A549 (cell line): ENCODE measurements at regions not wholly inside any gene's neighbourhood (a gene's known extent, or its start where the extent isn't known, plus 50 kb on each side); places are given as distances from the start of the nearest gene placed in this dataset.

ENCODE experiments used
- ATAC-seq, 2 experiments: fragments of 200-7000 bp in 1 of 2; fragments of >200 bp in 1 of 2; cut with Nextera tagmentation in 1 of 2; cut with Tn5 transposase in 1 of 2; 3 replicates each; pipeline versions ENCODE4 v1.8.0 to v1.9.1; 2018 to 2020; ENCODE audit warnings: mild to moderate bottlenecking in 1 of 2, moderate library complexity in 1 of 2
- CTCF ChIA-PET: fragments of 300-600 bp; sonication (Branson Sonifier 250); formaldehyde crosslinking; extraction: SDS; loops from one replicate; lab custom pipeline; 2021; ENCODE audit warnings: antibody characterized with exemption, inconsistent platforms; lab: Yijun Ruan, JAX
- POLR2A ChIA-PET: fragments of 350-600 bp; formaldehyde crosslinking; extraction: SDS; loops from one replicate; lab custom pipeline; 2021; ENCODE audit warnings: antibody characterized with exemption, inconsistent platforms; lab: Yijun Ruan, JAX
- DNase-seq, 2 experiments: peaks; one replicate each; pipeline versions ENCODE4 v3.0.0 to v3.0.0-alpha.2; 2011 to 2016; ENCODE audit warnings: low read depth in 1 of 2, low spot score in 1 of 2
- FAIRE-seq: peaks from 2 replicates; lab custom pipeline; 2011; peaks lifted over from hg19 to GRCh38; lab: Jason Lieb, UNC
- H3K27ac ChIP-seq, 2 experiments: fragments of >200 bp; sonication (Bioruptor Twin); formaldehyde crosslinking; 3 replicates each; pipeline ENCODE4 v1.5.1; 2016 to 2017
- H3K4me1 ChIP-seq: fragments of >200 bp; sonication (Bioruptor Twin); formaldehyde crosslinking; 3 replicates; pipeline ENCODE4 v1.6.1; 2016
- H3K4me2 ChIP-seq: fragments of >200 bp; sonication (Bioruptor Twin); formaldehyde crosslinking; 3 replicates; pipeline ENCODE4 v1.6.1; 2016
- H3K4me3 ChIP-seq: fragments of >200 bp; sonication (Bioruptor Twin); formaldehyde crosslinking; 3 replicates; pipeline ENCODE4 v1.5.1; 2016
- H3K9me3 ChIP-seq: fragments of >200 bp; sonication (Bioruptor Twin); formaldehyde crosslinking; 3 replicates; pipeline ENCODE4 v1.6.1; 2016
- BHLHE40 ChIP-seq: IDR thresholded peaks from 2 replicates; pipeline ENCODE4 v1.6.1; 2012; ENCODE audit warnings: low read depth, low read length, inconsistent platforms
- CEBPB ChIP-seq, 2 experiments: fragments of >200 bp in 1 of 2; sonication (Bioruptor Twin) in 1 of 2; formaldehyde crosslinking in 1 of 2; IDR thresholded peaks; 2 replicates each; pipeline ENCODE4 v1.6.1; 2012 to 2016
- CHD4 ChIP-seq: fragments of 200-600 bp; sonication (generic); IDR thresholded peaks from 2 replicates; pipeline ENCODE4 v1.6.1; 2016; ENCODE audit warnings: antibody characterized with exemption, mild to moderate bottlenecking, borderline replicate concordance
- ELK1 ChIP-seq: fragments of 150-350 bp; IDR thresholded peaks from 2 replicates; pipeline ENCODE4 v1.6.1; 2014; ENCODE audit warnings: low read depth, mild to moderate bottlenecking, low read length
- EP300 ChIP-seq, 2 experiments: fragments of >200 bp; sonication (Bioruptor Twin); formaldehyde crosslinking; IDR thresholded peaks; 2 replicates in 1 of 2; 3 replicates in 1 of 2; pipeline ENCODE4 v1.6.1; 2016 to 2017
- FOSB ChIP-seq: fragments of 250-450 bp; sonication (Bioruptor Pico); IDR thresholded peaks from 2 replicates; pipeline ENCODE4 v1.5.0; 2020; ENCODE audit warnings: mild to moderate bottlenecking, moderate library complexity
- FOSL2 ChIP-seq, 2 experiments: fragments of 450-650 bp in 1 of 2; fragments of >200 bp in 1 of 2; sonication (Bioruptor Twin) in 1 of 2; formaldehyde crosslinking; IDR thresholded peaks; 2 replicates each; pipeline versions ENCODE4 v1.5.0 to v1.6.1; 2016 to 2020; ENCODE audit warnings: mild to moderate bottlenecking in 1 of 2, moderate library complexity in 1 of 2
- FOXS1 ChIP-seq: fragments of 250-450 bp; sonication (Bioruptor Pico); IDR thresholded peaks from 2 replicates; pipeline ENCODE4 v1.5.0; 2020; ENCODE audit warnings: mild to moderate bottlenecking, moderate library complexity
- HDAC2 ChIP-seq: fragments of 200-600 bp; sonication (generic); IDR thresholded peaks from 2 replicates; pipeline ENCODE4 v1.6.1; 2016
- HMGXB4 ChIP-seq: fragments of 250-450 bp; sonication (Bioruptor Pico); IDR thresholded peaks from 2 replicates; pipeline ENCODE4 v1.5.0; 2021; ENCODE audit warnings: mild to moderate bottlenecking, moderate library complexity, borderline replicate concordance
- HOXA7 ChIP-seq: fragments of 250-450 bp; sonication (Bioruptor Pico); IDR thresholded peaks from 2 replicates; pipeline ENCODE4 v1.5.0; 2020; ENCODE audit warnings: mild to moderate bottlenecking, moderate library complexity
- HOXB13 ChIP-seq: fragments of 250-450 bp; sonication (Bioruptor Pico); IDR thresholded peaks from 2 replicates; pipeline ENCODE4 v1.5.0; 2020; ENCODE audit warnings: low read depth, mild to moderate bottlenecking, moderate library complexity
- HOXB5 ChIP-seq: fragments of 250-450 bp; sonication (Bioruptor Pico); IDR thresholded peaks from 2 replicates; pipeline ENCODE4 v1.5.0; 2020; ENCODE audit warnings: mild to moderate bottlenecking, moderate library complexity
- MAFK ChIP-seq: fragments of 450-650 bp; IDR thresholded peaks from 2 replicates; pipeline ENCODE4 v1.6.1; 2014; ENCODE audit not compliant: partially characterized antibody
- NFE2L2 ChIP-seq: fragments of 150-350 bp; conservative IDR thresholded peaks from 2 replicates; pipeline ENCODE4 v1.6.1; 2014; ENCODE audit warnings: low read length
- NR3C1 ChIP-seq: fragments of >200 bp; sonication (Bioruptor Twin); formaldehyde crosslinking; IDR thresholded peaks from 3 replicates; pipeline ENCODE4 v1.6.1; 2017
- RARB ChIP-seq: fragments of 250-450 bp; sonication (Bioruptor Pico); IDR thresholded peaks from 2 replicates; pipeline ENCODE4 v1.8.0; 2021; ENCODE audit warnings: mild to moderate bottlenecking, moderate library complexity
- RCOR1 ChIP-seq: fragments of 150-350 bp; IDR thresholded peaks from 2 replicates; pipeline ENCODE4 v1.6.1; 2014; ENCODE audit warnings: antibody characterized with exemption, low read length, low read depth
- REST ChIP-seq: fragments of 200-600 bp; sonication (generic); IDR thresholded peaks from 2 replicates; pipeline ENCODE4 v1.6.1; 2016; ENCODE audit warnings: antibody characterized with exemption, mild to moderate bottlenecking, moderate library complexity
- RNF2 ChIP-seq: fragments of 200-600 bp; sonication (generic); IDR thresholded peaks from 2 replicates; pipeline ENCODE4 v1.6.1; 2016; ENCODE audit warnings: low read depth, mild to moderate bottlenecking, antibody characterized with exemption, moderate library complexity, borderline replicate concordance
- SMC3 ChIP-seq: fragments of >200 bp; sonication (Bioruptor Twin); formaldehyde crosslinking; IDR thresholded peaks from 3 replicates; pipeline ENCODE4 v1.6.1; 2018; ENCODE audit warnings: inconsistent platforms
- SREBF2 ChIP-seq: fragments of 450-650 bp; IDR thresholded peaks from 2 replicates; pipeline ENCODE4 v1.6.1; 2014; ENCODE audit warnings: mild to moderate bottlenecking, moderate library complexity
- ZNF302 ChIP-seq: fragments of 250-450 bp; sonication (Bioruptor Pico); IDR thresholded peaks from 2 replicates; pipeline ENCODE4 v1.9.0; 2021; ENCODE audit warnings: inconsistent platforms, mild to moderate bottlenecking, moderate library complexity
- ZSCAN20 ChIP-seq: fragments of 250-450 bp; sonication (Bioruptor Pico); IDR thresholded peaks from 2 replicates; pipeline ENCODE4 v1.8.0; 2022; ENCODE audit warnings: mild to moderate bottlenecking, moderate library complexity
- WGBS: methylation state at CpG from one replicate; pipeline ENCODE4 v1.1.6; 2017; ENCODE audit errors: missing lambda C conversion rate; 5-methylcytosine and 5-hydroxymethylcytosine counted together
- TF ChIP-seq, protein P1 (sequence below): fragments of 450-650 bp; IDR thresholded peaks from 2 replicates; pipeline ENCODE4 v1.6.1; 2014; ENCODE audit warnings: antibody characterized with exemption
- TF ChIP-seq, protein P2 (sequence below): IDR thresholded peaks from 2 replicates; pipeline ENCODE4 v1.6.1; 2012

DNA sequence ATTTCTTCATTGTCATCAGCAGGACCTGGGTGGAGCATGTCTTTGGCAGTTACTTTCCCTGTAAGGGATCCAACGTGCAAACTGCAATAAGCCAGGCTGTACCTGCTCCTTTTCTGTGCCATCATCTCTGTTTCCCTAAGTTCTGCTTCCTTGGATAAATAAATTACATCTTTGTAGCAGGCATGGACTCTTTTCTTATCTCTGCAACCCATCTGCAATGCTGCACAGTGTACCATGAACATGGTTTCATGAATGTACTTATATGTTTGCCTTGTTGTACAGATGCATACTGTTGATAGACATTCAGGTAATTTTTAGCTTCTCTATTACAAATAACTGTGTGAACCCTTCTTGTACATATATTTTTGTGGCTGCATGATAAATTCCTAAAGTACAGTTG is 616.7 kb upstream of the PIK3C3 start:
- TF ChIP-seq ZSCAN20 (no peak), NR3C1 (no peak), HOXA7 (no peak), SMC3 (no peak), CHD4 (no peak), RNF2 (no peak), ELK1 (no peak), ZNF302 (CRISPR knock-in tag) (no peak), NFE2L2 (no peak), HDAC2 (no peak), HMGXB4 (no peak), BHLHE40 (no peak), RARB (CRISPR knock-in tag) (no peak), REST (no peak), SREBF2 (no peak), RCOR1 (no peak)
- H3K4me3 ChIP-seq, result no peak overlapping the region
- ATAC-seq (no peak), DNase-seq (no peak), FAIRE-seq (no peak)
- 0% methylated on average over 1 of the region's 1 CpG for whole genome bisulfite sequencing
- no peak overlapping the region for H3K27ac ChIP-seq
- ChIA-PET POLR2A (no interaction called here), CTCF (no interaction called here)
- H3K9me3 ChIP-seq, result no peaks in the 10 kb centered on the region
- no peak overlapping the region for H3K4me2 ChIP-seq
- no peaks in the 10 kb centered on the region for H3K4me1 ChIP-seq

DNA sequence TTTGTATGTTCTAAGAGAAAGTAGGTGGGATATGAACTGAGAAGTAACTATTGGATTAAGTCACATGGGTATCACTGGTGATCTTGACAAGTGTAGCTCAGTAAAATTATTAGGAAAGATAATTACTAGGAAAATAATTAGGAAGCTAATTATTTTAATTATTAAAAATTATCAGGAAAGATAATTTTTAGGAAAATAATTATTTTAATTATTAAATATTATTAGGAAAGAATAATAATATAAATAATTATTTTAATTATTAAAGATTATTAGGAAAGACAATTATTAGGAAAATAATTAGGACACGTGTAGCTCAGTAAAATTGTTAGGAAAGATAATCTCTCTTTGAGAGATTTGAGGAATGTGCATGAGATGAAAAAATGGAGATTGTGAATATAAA is 623.4 kb upstream of the PIK3C3 start:
- no peaks in the 10 kb centered on the region for H3K9me3 ChIP-seq
- ATAC-seq (no peak), FAIRE-seq (no peak), DNase-seq (no peak)
- CTCF ChIA-PET, result no interaction called here
- H3K4me3 ChIP-seq, result no peak overlapping the region
- no peak for TF ChIP-seq HOXB5 (CRISPR knock-in tag)
- no peak for TF ChIP-seq HOXB13 (CRISPR knock-in tag)
- TF ChIP-seq CEBPB (IDR thresholded peaks at IDR 0.05), result no peak
- no peak for TF ChIP-seq HDAC2
- no peak for TF ChIP-seq FOSB (CRISPR knock-in tag)
- TF ChIP-seq EP300 (IDR thresholded peaks at IDR 0.05), result no peak
- TF ChIP-seq, protein P1, sequence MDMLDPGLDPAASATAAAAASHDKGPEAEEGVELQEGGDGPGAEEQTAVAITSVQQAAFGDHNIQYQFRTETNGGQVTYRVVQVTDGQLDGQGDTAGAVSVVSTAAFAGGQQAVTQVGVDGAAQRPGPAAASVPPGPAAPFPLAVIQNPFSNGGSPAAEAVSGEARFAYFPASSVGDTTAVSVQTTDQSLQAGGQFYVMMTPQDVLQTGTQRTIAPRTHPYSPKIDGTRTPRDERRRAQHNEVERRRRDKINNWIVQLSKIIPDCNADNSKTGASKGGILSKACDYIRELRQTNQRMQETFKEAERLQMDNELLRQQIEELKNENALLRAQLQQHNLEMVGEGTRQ, result no peak
- TF ChIP-seq BHLHE40, result no peak
- TF ChIP-seq FOSL2 (IDR thresholded peaks at IDR 0.05), result no peak
- no peak for TF ChIP-seq FOSL2 (CRISPR knock-in tag; IDR thresholded peaks at IDR 0.05)
- no peak for TF ChIP-seq HOXA7
- TF ChIP-seq, protein P2, sequence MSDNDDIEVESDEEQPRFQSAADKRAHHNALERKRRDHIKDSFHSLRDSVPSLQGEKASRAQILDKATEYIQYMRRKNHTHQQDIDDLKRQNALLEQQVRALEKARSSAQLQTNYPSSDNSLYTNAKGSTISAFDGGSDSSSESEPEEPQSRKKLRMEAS, result no peak
- TF ChIP-seq MAFK, result no peak
- TF ChIP-seq FOXS1 (CRISPR knock-in tag), result no peak
- H3K27ac ChIP-seq, result no peak overlapping the region
- POLR2A ChIA-PET, result no interaction called here
- H3K4me1 ChIP-seq, result no peaks in the 10 kb centered on the region
- H3K4me2 ChIP-seq, result no peak overlapping the region
- 2% methylated on average over 1 of the region's 1 CpG for WGBS
